ENCODE measurements at regions not wholly inside any gene's neighbourhood (a gene's known extent, or its start where the extent isn't known, plus 50 kb on each side); places are given as distances from the start of the nearest gene placed in this dataset.

- no peak overlapping the region for H3K4me3 ChIP-seq (ENCODE audit: low read length)
- no peaks in the 10 kb centered on the region for H3K36me3 Mint-ChIP-seq
- WGBS (ENCODE audit: insufficient coverage), result 82% methylated on average over 2 of the region's 2 CpGs
Observed at GRCh38 chr16:8286348-8286747, 304.0 kb downstream of the TMEM114 start.

GRCh38 chr16:8283195-8283594 is 307.1 kb downstream of the TMEM114 start:
- H3K27ac Mint-ChIP-seq, result no peak overlapping the region
- 80% methylated on average over 3 of the region's 4 CpGs for WGBS (ENCODE audit: insufficient coverage)
- ATAC-seq, result no peak

More at GRCh38 chr16:8286348-8286747, 304.0 kb downstream of the TMEM114 start:
- H3K9me3 Mint-ChIP-seq, result peaks cover 3 to 6% of the 10 kb centered on the region in 2 donors
- no peak for TF ChIP-seq CTCF (IDR thresholded peaks at IDR 0.05)
- ATAC-seq (no peak), DNase-seq (no peak)
- H3K27ac Mint-ChIP-seq, result no peak overlapping the region
- H3K27me3 Mint-ChIP-seq (ENCODE audit: low read depth in 2 of 2), result no peaks in the 10 kb centered on the region
- Histone ChIP-seq H3K36me3 (ENCODE audit: control insufficient read depth, insufficient read depth, low read length) (no peaks in the 10 kb centered on the region), H3K9me3 (ENCODE audit: control insufficient read depth, insufficient read depth, low read length) (no peaks in the 10 kb centered on the region), H3K27me3 (ENCODE audit: control insufficient read depth, insufficient read depth, low read length) (no peaks in the 10 kb centered on the region), H3K27ac (ENCODE audit: low read length) (no peak overlapping the region), H3K4me1 (ENCODE audit: control insufficient read depth, insufficient read depth, low read length) (no peaks in the 10 kb centered on the region)
- H3K4me3 Mint-ChIP-seq, result no peak overlapping the region
- intact Hi-C loops (cut with micrococcal nuclease), result no loop called here
- no peaks in the 10 kb centered on the region for H3K4me1 Mint-ChIP-seq

GRCh38 chr16:8278031-8278580 is 312.2 kb downstream of the TMEM114 start:
- Mint-ChIP-seq H3K4me3 (no peak overlapping the region), H3K27ac (no peak overlapping the region), H3K9me3 (peaks cover 4 to 5% of the 10 kb centered on the region in 2 donors), H3K4me1 (no peaks in the 10 kb centered on the region), H3K36me3 (no peaks in the 10 kb centered on the region), H3K27me3 (ENCODE audit: low read depth in 2 of 2) (peaks cover 0 to 3% of the 10 kb centered on the region in 2 donors)
- H3K27me3 ChIP-seq (ENCODE audit: control insufficient read depth, insufficient read depth, low read length), result no peaks in the 10 kb centered on the region
- DNase-seq, result no peak
- intact Hi-C loops (cut with micrococcal nuclease), result no loop called here
- H3K9me3 ChIP-seq (ENCODE audit: control insufficient read depth, insufficient read depth, low read length), result no peaks in the 10 kb centered on the region
- no peaks in the 10 kb centered on the region for H3K36me3 ChIP-seq (ENCODE audit: control insufficient read depth, insufficient read depth, low read length)
- no peak for ATAC-seq
- no peak for TF ChIP-seq CTCF (IDR thresholded peaks at IDR 0.05)
- no peaks in the 10 kb centered on the region for H3K4me1 ChIP-seq (ENCODE audit: control insufficient read depth, insufficient read depth, low read length)
- no peak overlapping the region for H3K27ac ChIP-seq (ENCODE audit: low read length)
- WGBS (ENCODE audit: insufficient coverage), result 29% methylated on average over 2 of the region's 3 CpGs
- H3K4me3 ChIP-seq (ENCODE audit: low read length), result no peak overlapping the region

More at GRCh38 chr16:8283195-8283594, 307.1 kb downstream of the TMEM114 start:
- no peaks in the 10 kb centered on the region for H3K27me3 ChIP-seq (ENCODE audit: control insufficient read depth, insufficient read depth, low read length)
- TF ChIP-seq CTCF (IDR thresholded peaks at IDR 0.05), result no peak
- no peaks in the 10 kb centered on the region for H3K27me3 Mint-ChIP-seq (ENCODE audit: low read depth in 2 of 2)
- H3K4me1 Mint-ChIP-seq, result no peaks in the 10 kb centered on the region
- no peak overlapping the region for H3K27ac ChIP-seq (ENCODE audit: low read length)
- H3K4me3 Mint-ChIP-seq, result no peak overlapping the region
- H3K9me3 ChIP-seq (ENCODE audit: control insufficient read depth, insufficient read depth, low read length), result no peaks in the 10 kb centered on the region
- no peaks in the 10 kb centered on the region for H3K36me3 ChIP-seq (ENCODE audit: control insufficient read depth, insufficient read depth, low read length)
- peaks cover 3 to 6% of the 10 kb centered on the region in 2 donors for H3K9me3 Mint-ChIP-seq
- no peaks in the 10 kb centered on the region for H3K4me1 ChIP-seq (ENCODE audit: control insufficient read depth, insufficient read depth, low read length)
- no peaks in the 10 kb centered on the region for H3K36me3 Mint-ChIP-seq
- intact Hi-C loops (cut with micrococcal nuclease), result no loop called here
- no peak overlapping the region for H3K4me3 ChIP-seq (ENCODE audit: low read length)
- DNase-seq, result no peak

- H3K27me3 ChIP-seq (ENCODE audit: control insufficient read depth, insufficient read depth, low read length), result no peaks in the 10 kb centered on the region
- no peak for DNase-seq
- H3K9me3 ChIP-seq (ENCODE audit: control insufficient read depth, insufficient read depth, low read length), result no peaks in the 10 kb centered on the region
- H3K4me1 ChIP-seq (ENCODE audit: control insufficient read depth, insufficient read depth, low read length), result no peaks in the 10 kb centered on the region
- no peak overlapping the region for H3K4me3 Mint-ChIP-seq
- no peak for ATAC-seq
- H3K36me3 ChIP-seq (ENCODE audit: control insufficient read depth, insufficient read depth, low read length), result no peaks in the 10 kb centered on the region
- no peak for TF ChIP-seq CTCF (IDR thresholded peaks at IDR 0.05)
- H3K4me3 ChIP-seq (ENCODE audit: low read length), result no peak overlapping the region
- intact Hi-C loops (cut with micrococcal nuclease), result no loop called here
- no peaks in the 10 kb centered on the region for H3K36me3 Mint-ChIP-seq
- peaks cover 0 to 3% of the 10 kb centered on the region in 2 donors for H3K27me3 Mint-ChIP-seq (ENCODE audit: low read depth in 2 of 2)
- no peaks in the 10 kb centered on the region for H3K4me1 Mint-ChIP-seq
- no peak overlapping the region for H3K27ac ChIP-seq (ENCODE audit: low read length)
- WGBS (ENCODE audit: insufficient coverage), result 61% methylated on average over 2 of the region's 3 CpGs
- no peak overlapping the region for H3K27ac Mint-ChIP-seq
- H3K9me3 Mint-ChIP-seq, result peaks cover 8 to 9% of the 10 kb centered on the region in 2 donors
Observed at GRCh38 chr16:8271344-8271743, 319.0 kb downstream of the TMEM114 start.

Measured in natural killer cell (primary cell).